GM18907 (cell line): ENCODE measurements at regions not wholly inside any gene's neighbourhood (a gene's known extent, or its start where the extent isn't known, plus 50 kb on each side); places are given as distances from the start of the nearest gene placed in this dataset.

Experiments
- ATAC-seq: cut with Tn5 transposase; IDR thresholded peaks from one replicate; pipeline ENCODE4 v1.9.1; 2021; ENCODE audit warnings: mild to moderate bottlenecking, moderate library complexity; ENCODE audit not compliant: unreplicated experiment

DNA sequence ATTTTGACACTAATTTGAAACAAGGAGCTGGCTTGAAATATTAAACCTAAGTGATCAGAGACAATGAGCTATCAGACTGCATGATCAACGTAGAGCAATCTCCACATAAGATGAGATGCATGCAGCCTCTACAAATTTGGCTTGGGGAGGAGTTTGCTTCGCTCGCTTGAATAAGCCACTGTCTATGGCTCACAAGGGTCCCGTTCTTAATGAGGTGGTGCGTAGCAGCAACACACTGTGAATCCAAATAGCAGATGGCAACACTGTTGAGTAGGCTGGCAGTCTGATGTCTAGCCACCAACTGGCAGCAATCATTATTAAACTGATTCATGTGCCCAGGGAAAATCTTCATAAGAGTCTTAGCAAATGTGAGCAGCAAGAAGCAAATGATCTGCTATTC, 125.4 kb upstream of the CCDC54 start:
- ATAC-seq: no peak

DNA sequence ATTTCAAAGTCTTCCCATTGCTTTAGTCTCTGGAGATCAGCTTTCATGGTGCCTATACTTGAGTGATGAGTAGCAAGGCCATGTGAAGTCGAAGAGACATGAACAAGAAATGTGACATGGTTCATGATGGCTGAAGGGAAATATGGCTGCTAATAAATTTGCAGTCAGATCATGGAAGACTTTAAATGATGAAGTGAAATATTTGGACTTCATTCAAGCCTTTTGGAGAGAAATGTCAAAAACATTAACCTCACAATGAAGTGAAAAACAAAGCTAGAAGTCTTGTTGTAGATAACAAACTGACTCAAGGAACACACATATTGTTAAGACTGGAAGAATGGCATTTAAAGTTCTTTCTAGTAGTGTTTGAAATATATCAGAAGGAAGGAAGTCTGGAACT, 120.3 kb upstream of the CCDC54 start:
- no peak for ATAC-seq

DNA sequence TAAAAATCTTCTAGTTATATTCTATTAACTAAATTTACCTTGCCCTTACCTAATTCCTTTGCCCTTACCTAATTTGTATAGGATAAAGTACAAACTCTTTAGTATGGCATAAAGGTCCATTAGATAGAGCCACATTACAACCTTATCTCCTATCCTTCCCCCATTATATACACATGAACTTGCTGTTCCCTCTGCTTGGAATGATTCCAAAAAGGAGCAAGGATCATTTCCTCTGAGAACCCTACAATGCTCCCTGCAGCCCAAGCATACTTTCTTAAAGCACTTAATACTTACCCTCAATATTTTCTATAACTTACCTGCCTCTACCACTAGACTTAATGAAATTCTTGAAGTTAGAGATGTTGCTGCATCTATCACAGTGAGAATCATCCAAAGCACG, 118.9 kb upstream of the CCDC54 start:
- no peak for ATAC-seq

DNA sequence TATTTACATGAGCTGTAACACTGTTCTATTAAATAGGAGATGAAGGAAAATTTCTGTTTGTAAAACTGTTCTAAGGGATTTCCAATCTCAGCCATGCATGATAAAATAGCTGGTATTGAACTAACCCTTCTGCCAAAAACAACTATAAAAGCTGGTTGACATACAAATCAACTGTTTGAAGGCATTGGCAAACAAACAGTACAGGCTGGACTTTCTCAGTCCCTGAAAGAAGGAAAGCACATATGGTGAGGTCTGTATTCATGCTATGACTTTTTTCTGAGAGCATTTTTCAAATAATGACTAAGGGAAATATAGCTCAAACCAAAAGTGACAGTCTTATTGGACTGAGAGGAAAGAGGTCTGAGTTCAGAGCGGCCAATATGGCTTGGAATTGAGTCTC, 117.0 kb upstream of the CCDC54 start:
- no peak for ATAC-seq

DNA sequence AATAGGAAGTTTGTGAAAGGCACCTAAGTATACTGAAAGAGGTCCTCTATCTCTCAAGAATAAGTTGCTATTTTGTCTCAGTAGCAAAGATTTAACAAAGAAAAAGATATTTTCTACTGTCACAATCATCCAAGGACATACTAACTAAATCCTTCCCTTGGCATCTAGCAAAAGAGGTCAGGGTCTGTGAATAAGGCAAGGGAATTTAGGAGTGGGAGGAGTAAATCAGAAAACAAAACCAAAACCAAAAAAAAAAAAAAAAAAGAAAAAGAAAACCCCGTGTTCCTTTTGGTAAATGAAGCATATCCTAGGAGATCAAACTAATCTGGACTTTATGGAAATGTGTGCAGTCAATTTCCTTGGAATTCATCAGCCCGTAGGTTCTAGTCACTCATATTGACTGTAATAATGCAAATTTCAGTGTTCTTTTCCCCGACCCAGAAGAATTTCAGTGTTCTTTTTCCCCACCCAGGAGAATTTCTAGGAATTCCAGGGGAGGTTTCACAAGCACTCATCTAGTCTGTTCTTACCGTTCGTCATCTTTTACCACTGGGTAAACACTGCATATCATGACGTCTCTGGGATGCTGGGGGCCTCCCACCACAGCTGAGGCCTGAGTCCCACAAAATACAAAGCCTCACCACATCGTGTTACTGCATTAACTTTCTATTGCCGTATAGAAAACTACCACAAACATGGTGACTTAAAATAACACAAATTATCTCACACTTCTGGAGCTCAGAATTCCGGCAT, 113.8 kb upstream of the CCDC54 start:
- ATAC-seq: no peak

DNA sequence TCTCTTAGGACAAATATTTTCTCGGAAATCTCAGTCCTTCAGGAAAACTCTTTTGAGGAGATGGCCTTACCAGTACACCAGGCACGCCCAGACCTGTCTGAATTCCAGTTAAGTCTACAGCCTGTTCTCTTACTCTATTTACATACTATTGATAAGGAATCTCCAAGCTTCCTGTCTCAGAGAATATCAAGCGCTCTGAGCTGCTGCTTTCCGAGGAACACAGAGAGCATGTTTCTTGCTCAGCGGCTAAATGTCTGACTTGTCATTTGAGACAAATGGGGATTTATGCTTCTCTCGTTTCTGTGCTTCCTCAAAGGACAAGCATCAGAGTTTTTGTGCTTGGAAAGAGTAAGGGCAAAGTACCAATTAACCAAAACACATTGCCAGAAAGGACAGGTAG, 112.4 kb upstream of the CCDC54 start:
- ATAC-seq: no peak

DNA sequence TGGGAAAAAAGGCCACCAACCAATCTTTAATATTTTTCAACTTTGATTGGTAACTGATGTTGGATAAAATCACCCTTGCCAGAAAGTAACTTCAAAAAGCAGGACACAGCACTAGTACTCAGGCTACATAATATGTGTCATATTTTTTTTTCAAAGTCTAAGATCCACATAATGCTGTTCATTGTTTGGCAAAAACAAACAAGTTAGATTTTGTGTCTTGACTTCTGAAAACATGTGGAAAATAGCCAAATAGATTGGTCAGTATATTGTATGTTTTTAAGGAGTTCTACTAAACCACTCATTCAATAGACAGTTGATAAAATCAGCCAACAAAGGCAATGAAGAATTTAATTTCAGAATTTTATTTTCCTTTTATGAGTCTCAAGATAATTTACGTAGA, 111.7 kb upstream of the CCDC54 start:
- ATAC-seq: no peak

DNA sequence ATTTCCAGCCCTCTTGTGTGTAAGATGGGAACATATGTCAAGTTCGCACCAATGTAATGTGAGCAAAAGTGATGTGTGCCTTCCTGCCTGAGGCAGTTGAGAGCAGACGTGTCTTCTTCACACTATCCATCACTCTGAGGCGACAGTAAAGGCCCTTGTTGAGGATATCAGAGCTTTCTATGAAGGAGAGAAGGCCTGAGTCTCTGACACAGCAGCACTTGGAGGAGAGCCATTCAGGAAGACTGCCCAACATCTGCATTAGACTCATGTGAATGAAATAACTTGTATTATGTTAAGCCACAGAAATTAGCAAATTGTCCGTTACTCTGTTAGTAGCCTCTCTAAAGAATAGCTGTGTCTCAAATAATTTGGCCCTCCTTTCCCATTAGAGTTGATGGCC, 108.8 kb upstream of the CCDC54 start:
- no peak for ATAC-seq

DNA sequence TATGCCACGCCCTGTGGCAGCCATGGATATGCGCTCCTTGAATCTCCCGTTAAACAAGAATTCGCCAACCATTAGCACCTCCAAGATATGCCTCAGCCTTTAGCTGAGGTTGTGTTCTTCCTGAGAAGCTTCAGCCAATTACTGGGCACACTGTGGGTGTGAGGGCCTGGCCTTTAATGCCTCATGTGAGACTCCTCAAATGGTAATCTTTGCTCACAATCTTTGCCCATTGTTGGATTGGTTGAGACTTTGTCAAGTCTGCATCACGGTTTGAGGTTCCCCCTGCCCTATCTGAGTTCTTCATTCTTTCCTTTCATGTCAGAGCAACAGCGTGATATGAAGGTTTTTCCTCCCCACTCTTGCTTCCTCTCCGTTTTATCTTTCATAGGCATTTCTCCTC, 108.1 kb upstream of the CCDC54 start:
- ATAC-seq: no peak

DNA sequence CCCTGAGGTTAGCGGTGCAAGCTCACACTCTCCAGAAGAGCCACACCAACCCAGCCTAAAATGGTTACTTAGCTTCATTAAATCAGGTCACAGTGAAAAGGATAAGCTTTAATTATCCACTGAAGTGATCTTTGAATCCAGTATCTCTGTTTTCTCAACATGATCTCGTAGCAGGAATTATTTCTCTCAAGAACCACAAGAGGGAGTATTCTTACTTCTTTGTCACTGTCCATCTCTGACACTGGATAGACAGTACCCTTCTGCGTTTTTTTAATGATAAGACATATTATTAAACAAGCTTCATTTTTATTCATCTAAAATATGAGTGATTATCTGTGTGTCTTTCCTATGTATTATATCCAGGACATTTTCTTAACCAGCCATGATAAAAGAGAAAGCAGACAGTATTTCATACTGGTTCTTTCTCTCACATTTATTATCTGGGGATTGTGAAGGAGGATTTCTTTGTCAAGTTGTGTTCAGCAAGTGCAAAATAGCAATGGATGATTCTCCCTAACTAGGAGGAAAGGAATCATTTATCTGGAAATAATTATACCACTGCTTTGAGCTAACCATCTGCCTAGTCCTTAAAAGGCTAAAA, 105.4 kb upstream of the CCDC54 start:
- ATAC-seq: peak; percentile 80

DNA sequence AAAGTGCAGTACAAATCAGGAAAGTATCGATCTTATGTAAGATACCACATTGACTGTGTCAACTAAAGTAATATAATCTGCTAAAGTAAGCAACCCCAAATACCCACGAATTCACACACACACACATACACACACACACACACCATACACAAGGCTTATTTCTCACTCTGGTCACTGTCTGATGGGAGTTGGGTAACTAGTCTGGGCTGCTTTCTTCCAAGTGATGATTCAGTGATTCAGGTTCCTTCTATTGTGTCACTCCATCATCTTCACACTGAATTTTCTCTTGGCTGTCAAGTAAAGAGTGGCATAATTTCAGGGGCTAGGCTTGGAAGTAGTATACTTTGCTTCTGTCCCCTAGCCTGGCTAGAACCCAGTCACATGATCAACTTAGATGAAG, 104.8 kb upstream of the CCDC54 start:
- ATAC-seq: no peak

DNA sequence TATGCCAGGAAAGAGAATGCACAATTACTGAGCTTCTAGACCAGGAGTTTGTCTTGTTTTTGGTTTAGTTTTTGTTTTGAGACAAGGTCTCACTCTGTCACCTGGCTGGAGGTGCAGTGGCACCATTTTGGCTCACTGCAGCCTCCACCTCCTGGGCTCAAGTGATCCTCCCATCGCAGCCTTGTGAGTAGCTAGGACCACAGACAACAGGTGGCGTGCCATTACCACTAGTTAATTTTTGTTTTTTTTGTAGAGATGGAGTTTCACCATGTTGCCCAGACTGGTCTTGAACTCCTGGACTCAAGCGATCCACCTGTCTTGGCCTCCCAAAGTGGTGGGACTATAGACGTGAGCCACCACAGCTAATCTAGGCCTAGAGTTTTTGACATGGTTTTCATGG, 104.4 kb upstream of the CCDC54 start:
- no peak for ATAC-seq

DNA sequence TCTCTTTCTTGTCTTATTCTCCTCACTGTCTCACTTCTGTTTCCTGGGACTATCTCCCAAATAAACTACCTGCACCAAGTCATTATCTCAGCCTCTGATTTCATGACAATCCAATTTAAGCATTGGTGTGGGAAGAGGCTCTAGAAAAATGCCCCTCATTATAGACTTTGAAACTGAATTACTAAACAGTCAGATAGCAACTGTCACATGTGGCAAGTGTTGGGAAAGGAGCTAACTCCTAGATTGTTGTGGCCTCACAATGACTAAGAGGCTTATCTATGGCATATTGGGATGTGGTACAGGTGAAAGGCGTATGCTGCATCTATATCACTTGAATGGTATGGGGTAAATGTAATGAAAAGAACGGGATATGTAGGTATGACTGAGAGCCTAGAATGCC, 103.5 kb upstream of the CCDC54 start:
- ATAC-seq: no peak

DNA sequence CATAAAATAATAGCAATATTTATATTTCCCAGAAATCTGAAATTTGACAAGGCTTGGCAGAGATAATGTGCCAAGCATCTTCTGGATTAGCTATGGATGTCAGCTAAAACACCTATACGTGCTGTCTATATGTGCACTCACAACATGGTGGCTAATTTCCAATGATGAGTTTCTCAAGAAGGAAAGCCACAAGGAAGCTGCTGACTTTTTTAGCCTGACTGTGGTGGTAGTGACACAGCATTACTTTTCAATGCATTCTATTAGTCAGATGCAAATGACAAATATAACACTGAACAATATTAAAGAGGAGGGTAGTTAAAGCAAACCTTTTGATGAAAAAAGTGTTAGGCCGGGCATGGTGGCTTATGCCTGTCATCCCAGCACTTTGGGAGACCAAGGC, 101.7 kb upstream of the CCDC54 start:
- no peak for ATAC-seq

DNA sequence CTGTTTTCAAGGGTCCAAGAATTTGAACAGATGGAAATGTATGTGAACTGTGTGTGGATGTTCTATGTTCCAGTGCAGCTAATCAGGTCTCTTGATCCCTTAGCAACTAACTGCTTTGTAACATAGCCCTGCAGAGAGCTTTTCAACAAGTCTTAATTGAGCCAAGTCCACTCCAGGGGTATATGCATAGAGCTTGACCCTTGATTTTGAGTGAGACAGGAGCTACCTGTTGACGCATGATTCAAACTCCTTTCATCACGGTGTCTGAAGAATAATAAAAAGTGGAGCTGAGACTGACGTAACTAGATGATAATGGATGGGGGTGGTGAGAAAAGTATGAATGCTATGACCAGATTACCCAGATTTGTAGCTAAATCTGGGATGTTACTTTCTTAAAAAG, 93.3 kb upstream of the CCDC54 start:
- ATAC-seq: no peak

DNA sequence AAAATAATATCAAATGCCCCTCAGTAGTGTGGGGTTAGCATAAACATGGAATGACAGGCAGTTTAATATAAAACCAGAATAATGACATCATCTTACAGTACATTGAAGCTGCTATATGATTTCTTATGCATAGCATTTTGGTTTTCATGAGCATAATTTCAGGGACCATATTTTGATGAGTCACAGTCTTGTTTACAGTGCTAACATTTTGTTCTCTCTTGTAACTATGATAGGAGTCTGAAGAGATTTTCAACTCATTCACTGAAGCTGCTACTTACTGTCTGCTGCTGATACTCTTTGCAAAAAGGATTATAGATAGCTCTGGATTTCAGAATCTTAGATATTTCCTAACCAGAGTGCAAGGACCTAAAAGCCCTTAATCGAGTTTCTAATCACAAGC, 92.6 kb upstream of the CCDC54 start:
- ATAC-seq: no peak

DNA sequence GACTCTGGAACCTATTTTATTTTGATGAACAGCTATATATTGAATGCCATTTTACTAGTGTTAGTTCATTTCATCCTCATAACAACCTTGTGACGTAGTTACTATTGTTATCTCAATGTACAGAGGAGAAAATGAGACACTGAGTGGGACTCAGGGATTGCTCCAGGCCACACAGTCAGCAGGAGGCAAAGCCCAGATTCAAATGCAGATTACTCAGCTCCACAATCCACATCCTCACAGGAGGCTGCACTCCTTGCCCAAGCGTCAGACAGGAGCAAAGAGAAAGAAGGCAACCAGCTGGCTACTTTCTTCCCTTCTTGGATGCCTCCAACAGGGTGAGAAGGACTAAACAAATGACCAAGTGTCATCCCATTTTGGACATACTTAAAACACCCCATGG, 92.0 kb upstream of the CCDC54 start:
- no peak for ATAC-seq

DNA sequence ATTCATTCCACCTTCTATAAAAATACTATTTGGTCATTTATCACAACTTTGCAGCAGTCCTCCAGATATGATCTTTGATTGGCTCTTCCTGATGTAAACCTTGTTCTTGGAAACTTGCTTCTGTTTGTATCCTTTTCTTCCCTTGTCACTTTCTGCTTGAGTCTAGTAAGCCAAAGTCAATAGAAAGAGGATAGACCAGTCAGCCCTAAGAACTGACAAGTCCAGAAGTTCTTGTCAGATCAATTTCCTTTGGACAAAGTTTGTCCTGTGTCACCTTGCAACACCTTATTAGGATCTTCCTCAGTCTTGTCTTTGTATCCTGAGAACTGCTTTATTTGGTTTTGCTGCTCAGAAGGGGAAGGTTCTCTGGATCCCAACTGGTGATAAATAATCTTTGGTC, 87.9 kb upstream of the CCDC54 start:
- no peak for ATAC-seq

DNA sequence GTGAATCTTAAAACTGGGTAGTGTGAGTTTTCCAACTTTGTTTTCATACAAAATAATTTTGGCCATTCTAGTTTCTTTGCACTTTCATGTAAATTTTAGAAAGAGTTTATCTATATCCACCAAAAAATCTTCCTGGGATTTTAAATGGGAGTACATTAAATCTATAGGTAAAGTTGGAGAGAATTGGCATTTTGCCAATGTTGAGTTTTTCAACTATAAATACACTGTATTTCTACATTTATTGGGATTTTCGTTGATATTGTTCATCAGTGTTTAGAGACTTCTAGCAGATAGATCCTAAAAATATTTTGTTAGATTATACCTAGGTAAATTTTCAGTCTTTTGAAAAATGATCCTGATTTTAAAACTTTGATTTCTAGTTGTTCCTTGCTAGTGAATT, 83.1 kb upstream of the CCDC54 start:
- no peak for ATAC-seq

DNA sequence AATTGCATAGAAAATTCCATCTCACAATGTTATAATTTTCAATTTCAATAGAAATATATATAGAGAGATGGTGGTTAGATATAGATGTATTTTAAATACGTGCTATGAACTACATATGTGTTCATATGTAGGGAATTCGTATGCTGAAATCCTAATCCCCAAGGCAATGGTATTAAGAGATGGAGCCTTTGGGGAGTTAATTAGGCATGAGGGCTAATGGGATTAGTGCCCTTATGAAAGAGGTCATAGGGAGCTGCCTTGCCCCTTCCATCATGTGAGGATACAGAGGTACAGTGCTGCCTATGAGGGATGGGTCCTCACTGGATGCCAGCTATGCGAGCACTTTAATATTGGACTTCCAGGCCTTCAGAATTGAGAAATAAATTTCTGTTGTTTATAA, 79.6 kb upstream of the CCDC54 start:
- ATAC-seq: no peak

DNA sequence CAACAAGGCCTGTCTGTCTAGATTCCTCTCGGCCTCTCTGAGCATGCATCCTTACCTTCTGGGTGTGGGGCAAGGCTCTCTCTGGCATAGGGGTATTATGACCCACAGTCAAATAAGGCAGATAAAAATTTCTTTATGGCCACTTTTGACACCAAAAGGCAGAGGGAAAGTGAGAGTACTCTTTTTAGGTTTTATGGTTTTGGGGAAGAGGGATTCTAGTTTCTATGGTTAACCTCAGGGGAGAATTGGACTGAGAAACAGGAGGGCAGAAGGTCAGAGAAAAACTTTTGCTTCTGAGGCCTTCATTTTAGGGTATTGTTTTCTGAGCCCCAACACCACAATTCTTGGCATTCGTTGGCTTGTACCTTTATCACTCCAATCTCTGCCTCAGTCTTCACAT, 70.0 kb upstream of the CCDC54 start:
- ATAC-seq: no peak

DNA sequence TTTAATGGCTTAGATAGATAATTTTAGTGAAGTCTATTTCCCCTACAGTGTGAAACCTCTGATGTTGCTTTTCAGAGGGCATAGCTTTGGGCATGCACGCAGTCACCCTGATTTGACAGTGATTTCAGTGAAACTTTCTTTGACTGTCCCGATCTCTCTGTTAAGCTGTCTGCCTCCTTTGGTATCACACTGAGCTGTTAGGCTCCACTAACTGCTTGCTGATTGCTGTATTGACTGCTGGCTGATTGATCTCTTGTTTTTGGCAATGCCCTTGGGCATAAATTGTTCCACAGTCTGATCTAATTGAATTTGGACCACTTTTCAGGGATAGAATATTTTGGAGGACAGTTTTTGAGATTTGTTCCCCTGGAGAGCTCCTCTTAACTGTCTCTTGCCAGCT, 68.5 kb upstream of the CCDC54 start:
- ATAC-seq: no peak

DNA sequence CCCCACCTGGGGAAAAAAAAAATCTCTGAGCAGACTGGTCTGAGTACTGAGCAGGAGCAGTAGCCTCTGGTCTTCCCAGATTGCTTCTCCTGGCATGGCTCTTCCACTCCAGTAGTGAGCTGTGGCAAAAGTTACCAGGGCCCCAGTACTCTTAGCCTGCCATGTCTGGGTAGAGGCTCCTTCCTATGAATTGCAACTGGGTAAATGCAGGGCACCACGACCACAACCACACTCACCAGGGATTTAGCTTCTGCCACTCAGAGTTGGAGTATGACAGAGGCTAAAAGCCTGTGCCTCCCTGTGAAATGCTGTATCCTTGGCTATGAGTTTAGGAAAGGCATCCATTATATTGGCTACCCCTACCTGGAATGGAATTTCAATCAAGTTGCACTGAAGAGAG, 67.9 kb upstream of the CCDC54 start:
- no peak for ATAC-seq
